ENCODE measurements at regions not wholly inside any gene's neighbourhood (a gene's known extent, or its start where the extent isn't known, plus 50 kb on each side); places are given as distances from the start of the nearest gene placed in this dataset.

DNA sequence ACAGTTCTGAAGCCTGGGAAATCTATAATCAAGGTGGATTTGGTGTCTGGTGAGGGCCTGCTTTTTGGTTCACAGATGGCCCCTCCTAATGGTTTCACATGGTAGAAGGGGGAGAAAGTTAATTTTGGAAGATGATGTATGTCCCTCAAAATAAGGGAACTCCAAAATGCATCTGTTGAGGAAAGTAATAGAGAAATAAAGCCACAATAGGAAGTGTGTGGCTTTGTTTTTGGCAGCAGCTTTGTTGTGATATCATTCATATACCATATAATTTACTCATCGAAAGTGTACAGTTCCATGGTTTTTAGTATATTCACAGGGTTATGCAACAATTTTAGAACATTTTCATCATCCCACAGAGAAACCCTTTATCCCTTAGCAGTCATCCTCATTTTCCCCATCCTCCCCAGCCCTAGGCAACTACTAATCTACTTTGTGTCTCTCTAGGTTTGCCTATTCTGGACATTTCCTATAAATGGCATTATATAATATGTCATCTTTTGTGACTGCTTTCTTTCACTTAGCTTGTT, 274.0 kb upstream of the FAM98A start:
- DNase-seq (ENCODE audit: low spot score): no peak

GRCh38 chr2:33859811-33860461, 260.8 kb upstream of the FAM98A start:
- no peak for DNase-seq (ENCODE audit: low spot score)

- DNase-seq (ENCODE audit: low spot score): no peak
Measured at GRCh38 chr2:33859176-33859575, 260.1 kb upstream of the FAM98A start.

- DNase-seq (ENCODE audit: low spot score): no peak
Measured at GRCh38 chr2:33848486-33848885, 249.4 kb upstream of the FAM98A start.

- no peak for DNase-seq (ENCODE audit: low spot score)
Measured at GRCh38 chr2:33839791-33840190, 240.7 kb upstream of the FAM98A start.

- DNase-seq (ENCODE audit: low spot score): no peak
Measured at GRCh38 chr2:33836628-33837027, 237.5 kb upstream of the FAM98A start.

GRCh38 chr2:33835911-33836310, 236.8 kb upstream of the FAM98A start:
- no peak for DNase-seq (ENCODE audit: low spot score)

GRCh38 chr2:33822964-33823363, 223.9 kb upstream of the FAM98A start:
- no peak for DNase-seq (ENCODE audit: low spot score)

DNA sequence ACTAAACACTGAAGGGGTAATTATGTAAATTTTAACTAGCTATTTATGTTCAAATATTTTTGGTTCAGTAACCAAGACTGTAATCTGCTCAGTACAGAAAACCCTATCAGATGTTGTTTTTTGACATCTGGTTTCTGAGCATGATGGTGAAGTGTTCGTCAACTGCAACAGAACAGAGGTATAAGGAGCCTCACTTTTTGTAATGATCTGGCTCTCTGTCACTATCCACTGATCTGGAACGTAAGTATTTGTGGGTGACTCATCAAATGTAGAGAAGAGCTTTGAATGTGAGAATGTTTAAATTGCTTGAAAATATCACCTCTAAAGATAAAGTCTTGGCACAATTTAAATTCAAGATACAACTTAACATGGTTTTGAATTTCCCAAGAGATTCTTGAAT, 213.6 kb upstream of the FAM98A start:
- DNase-seq (ENCODE audit: low spot score): no peak

- DNase-seq (ENCODE audit: low spot score): no peak
Measured at GRCh38 chr2:33810046-33810835, 211.1 kb upstream of the FAM98A start.

DNA sequence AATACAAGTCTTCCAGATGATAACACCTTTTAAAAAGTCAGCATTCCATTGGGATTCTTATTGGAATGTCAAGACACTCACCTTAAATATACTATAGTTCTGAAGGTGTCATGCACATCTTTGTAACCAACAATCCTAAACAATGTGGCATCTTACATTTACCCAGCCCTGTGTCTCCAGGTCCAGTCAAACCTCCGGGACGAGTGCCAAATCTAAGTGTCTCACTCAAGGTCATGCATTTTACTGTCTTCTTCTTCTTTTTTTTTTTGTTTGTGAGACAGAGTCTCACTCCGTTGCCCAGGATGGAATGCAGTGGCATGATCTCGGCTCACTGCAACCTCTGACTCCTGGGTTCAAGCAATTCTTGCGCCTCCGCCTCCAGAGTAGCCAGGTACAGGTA, 206.9 kb upstream of the FAM98A start:
- DNase-seq (ENCODE audit: low spot score): no peak

DNA sequence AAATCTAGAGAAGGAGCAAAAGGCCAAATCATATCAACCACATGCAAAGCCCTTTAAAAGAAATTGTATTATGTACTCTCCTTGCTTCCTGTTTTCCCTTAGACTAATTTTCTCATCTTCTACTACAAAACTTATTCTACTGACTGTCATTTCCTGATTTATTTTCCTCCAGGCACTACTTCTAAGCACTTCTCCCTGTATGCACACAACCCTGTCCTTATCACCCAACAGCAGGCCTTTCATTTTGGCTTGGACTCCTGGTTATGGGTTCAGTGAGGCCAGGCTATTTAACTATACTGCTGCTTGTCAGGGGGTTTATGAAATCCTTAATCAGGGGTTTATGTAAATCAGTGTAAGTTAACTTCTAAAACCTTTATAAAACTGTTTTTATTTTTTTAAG, 205.1 kb upstream of the FAM98A start:
- no peak for DNase-seq (ENCODE audit: low spot score)

DNA sequence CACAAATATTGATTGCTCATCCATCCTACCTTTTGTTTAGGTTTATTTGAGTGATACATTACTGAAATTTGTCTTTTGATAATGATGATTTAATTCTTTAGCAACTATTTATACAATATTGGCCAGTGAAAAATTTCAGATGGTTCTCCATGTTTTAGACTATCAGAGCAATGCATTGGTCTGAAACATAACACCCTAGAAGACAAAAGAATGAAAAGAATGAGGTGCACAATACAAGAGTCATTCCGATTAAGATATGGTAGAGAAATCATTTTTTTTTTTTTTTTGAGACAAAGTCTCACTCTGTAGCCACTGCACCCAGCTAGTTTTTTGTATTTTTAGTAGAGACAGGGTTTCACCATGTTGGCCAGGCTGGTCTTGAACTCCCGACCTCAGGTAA, 197.4 kb upstream of the FAM98A start:
- no peak for DNase-seq (ENCODE audit: low spot score)

- DNase-seq (ENCODE audit: low spot score): no peak
Measured at GRCh38 chr2:33791625-33792024, 192.5 kb upstream of the FAM98A start.

GRCh38 chr2:33788044-33788443, 188.9 kb upstream of the FAM98A start:
- no peak for DNase-seq (ENCODE audit: low spot score)

DNA sequence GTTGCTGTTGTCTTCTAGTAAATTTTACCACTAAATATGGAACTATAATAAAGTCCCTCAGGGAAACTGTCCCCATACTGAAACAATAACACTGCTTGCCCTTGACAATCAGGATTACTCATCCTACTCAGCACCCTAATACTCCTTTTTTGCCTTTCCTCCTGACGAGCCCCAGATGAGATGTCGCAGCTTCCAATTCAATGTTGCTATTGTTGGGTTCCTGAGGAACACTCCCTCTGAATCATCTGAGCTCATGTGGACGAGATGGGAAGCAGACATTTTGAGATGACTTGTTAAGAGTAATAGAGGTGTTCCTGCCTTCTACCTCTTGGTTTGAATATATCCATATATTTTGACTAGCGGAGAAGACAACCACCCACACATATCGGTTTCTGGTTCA, 187.8 kb upstream of the FAM98A start:
- no peak for DNase-seq (ENCODE audit: low spot score)

DNA sequence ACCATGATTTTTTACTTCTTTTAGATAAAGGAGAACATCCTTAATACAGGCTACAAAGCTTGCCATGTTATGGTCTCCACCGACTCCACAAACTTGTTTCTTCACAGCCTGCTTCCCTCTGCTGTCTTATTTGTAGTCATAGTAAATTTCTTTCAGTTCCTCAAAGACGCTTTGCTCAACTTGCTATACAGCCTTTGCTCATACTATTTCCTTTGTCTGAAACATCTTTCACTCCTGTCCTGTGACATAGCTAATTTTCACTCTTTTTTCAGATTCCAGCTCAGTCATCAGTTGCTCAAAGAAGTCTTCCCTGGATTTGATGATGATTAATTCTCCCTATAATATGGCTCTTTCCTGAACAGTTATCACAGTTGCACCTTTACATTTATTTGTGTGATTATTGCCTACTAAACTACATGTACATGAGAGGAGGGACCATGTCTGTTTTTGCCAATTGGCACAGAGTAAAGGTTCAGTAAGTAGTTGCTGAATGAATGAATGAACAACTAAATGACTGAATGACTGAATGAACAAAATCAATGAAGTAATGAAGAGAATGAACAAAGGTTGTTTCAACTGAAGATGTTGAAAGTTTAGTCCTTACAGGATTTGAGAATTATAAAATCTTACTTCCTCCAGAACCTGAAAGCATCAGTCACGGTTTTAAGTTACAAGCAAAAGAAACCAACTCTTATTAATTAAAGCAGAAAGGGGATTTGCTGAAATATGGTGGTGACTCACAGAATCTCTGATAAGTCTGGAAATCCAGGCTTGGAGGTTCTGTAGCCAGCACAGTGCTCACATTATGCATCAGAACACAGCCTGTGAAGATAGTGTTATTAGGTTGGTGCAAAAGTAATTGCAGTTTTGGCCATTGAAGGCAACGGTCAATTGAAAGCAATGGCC, 186.4 kb upstream of the FAM98A start:
- DNase-seq (ENCODE audit: low spot score): no peak

- no peak for DNase-seq (ENCODE audit: low spot score)
Measured at GRCh38 chr2:33784488-33784887, 185.4 kb upstream of the FAM98A start.

- no peak for DNase-seq (ENCODE audit: low spot score)
Measured at GRCh38 chr2:33782395-33783230, 183.5 kb upstream of the FAM98A start.

- DNase-seq (ENCODE audit: low spot score): no peak
Measured at GRCh38 chr2:33777786-33778185, 178.7 kb upstream of the FAM98A start.

- DNase-seq (ENCODE audit: low spot score): no peak
Measured at GRCh38 chr2:33775306-33775705, 176.2 kb upstream of the FAM98A start.

- no peak for DNase-seq (ENCODE audit: low spot score)
Measured at GRCh38 chr2:33770023-33770422, 170.9 kb upstream of the FAM98A start.
